GM20000 (cell line): ENCODE measurements at regions not wholly inside any gene's neighbourhood (a gene's known extent, or its start where the extent isn't known, plus 50 kb on each side); places are given as distances from the start of the nearest gene placed in this dataset.

Source experiments
- DNase-seq: peaks from one replicate; pipeline ENCODE4 v3.0.0; 2012; ENCODE audit warnings: low spot score
- CTCF ChIP-seq: IDR thresholded peaks from 2 replicates; pipeline ENCODE4 v1.5.1; 2012; ENCODE audit warnings: mild to moderate bottlenecking, control low read depth; ENCODE audit errors: extremely low read depth, missing control alignments

GRCh38 chr5:124317451-124317850, 429.0 kb downstream of the ZNF608 start:
- no peak for DNase-seq
- TF ChIP-seq CTCF = no peak

- DNase-seq = no peak
Observed at GRCh38 chr5:124315741-124316415, 430.6 kb downstream of the ZNF608 start.

GRCh38 chr5:124310453-124310852, 436.0 kb downstream of the ZNF608 start:
- no peak for DNase-seq

More at GRCh38 chr5:124315741-124316415, 430.6 kb downstream of the ZNF608 start:
- TF ChIP-seq CTCF = no peak

GRCh38 chr5:124309241-124309980, 437.0 kb downstream of the ZNF608 start:
- DNase-seq = no peak
- TF ChIP-seq CTCF = no peak

More at GRCh38 chr5:124310453-124310852, 436.0 kb downstream of the ZNF608 start:
- TF ChIP-seq CTCF = no peak

- no peak for TF ChIP-seq CTCF
- no peak for DNase-seq
Observed at GRCh38 chr5:124303366-124303765, 443.1 kb downstream of the ZNF608 start.

GRCh38 chr5:124302533-124302932, 443.9 kb downstream of the ZNF608 start:
- DNase-seq = no peak
- no peak for TF ChIP-seq CTCF

- TF ChIP-seq CTCF = no peak
Observed at GRCh38 chr5:124301850-124302249, 444.6 kb downstream of the ZNF608 start.

More at GRCh38 chr5:124301850-124302249, 444.6 kb downstream of the ZNF608 start:
- no peak for DNase-seq
